Loucy (cell line): ENCODE measurements at regions not wholly inside any gene's neighbourhood (a gene's known extent, or its start where the extent isn't known, plus 50 kb on each side); places are given as distances from the start of the nearest gene placed in this dataset.

Experiments
- H2AFZ ChIP-seq: fragments of 200-600 bp; sonication (generic); 2 replicates; pipeline ENCODE4 v1.6.0; 2016; ENCODE audit warnings: antibody characterized with exemption, mild to moderate bottlenecking, low read length, moderate library complexity
- H3F3A ChIP-seq: fragments of 200-600 bp; 2 replicates; pipeline ENCODE4 v1.6.0; 2016; ENCODE audit warnings: antibody characterized with exemption, low read depth, mild to moderate bottlenecking
- H3K27me3 ChIP-seq: fragments of 200-600 bp; sonication (generic); 2 replicates; pipeline ENCODE4 v1.6.1; 2014; ENCODE audit warnings: low read length, mild to moderate bottlenecking; ENCODE audit not compliant: insufficient read depth, poor library complexity, severe bottlenecking
- H3K36me3 ChIP-seq: fragments of 200-600 bp; sonication (generic); 2 replicates; pipeline ENCODE4 v1.6.1; 2016; ENCODE audit warnings: low read length; ENCODE audit not compliant: insufficient read depth
- H3K4me1 ChIP-seq: fragments of 200-600 bp; sonication (generic); 2 replicates; pipeline ENCODE4 v1.5.1; 2014; ENCODE audit warnings: low read length, mild to moderate bottlenecking; ENCODE audit not compliant: insufficient read depth, poor library complexity, severe bottlenecking
- H3K4me2 ChIP-seq: fragments of 200-600 bp; sonication (generic); 2 replicates; pipeline ENCODE4 v1.6.0; 2014; ENCODE audit warnings: antibody characterized with exemption, low read length, low read depth, mild to moderate bottlenecking; ENCODE audit not compliant: poor library complexity, severe bottlenecking
- H3K4me3 ChIP-seq: fragments of 200-600 bp; sonication (generic); 2 replicates; pipeline ENCODE4 v1.5.1; 2014; ENCODE audit warnings: low read length, mild to moderate bottlenecking, mixed read lengths; ENCODE audit not compliant: poor library complexity, severe bottlenecking
- H3K79me2 ChIP-seq: fragments of 200-600 bp; sonication (generic); 2 replicates; pipeline ENCODE4 v1.6.1; 2014; ENCODE audit warnings: low read length; ENCODE audit not compliant: insufficient read depth
- H3K9ac ChIP-seq: fragments of 200-600 bp; sonication (generic); 2 replicates; pipeline ENCODE4 v1.6.0; 2014; ENCODE audit warnings: mild to moderate bottlenecking, low read depth, low read length, moderate library complexity; ENCODE audit not compliant: poor library complexity, severe bottlenecking
- H3K9me2 ChIP-seq: fragments of 200-600 bp; sonication (generic); replicated peaks from 2 replicates; pipeline ENCODE4 v1.6.1; 2016; ENCODE audit warnings: low read depth, low read length, mixed read lengths
- H3K9me3 ChIP-seq: fragments of 200-600 bp; sonication (generic); 2 replicates; pipeline ENCODE4 v1.6.1; 2014; ENCODE audit warnings: mild to moderate bottlenecking, antibody characterized with exemption, low read length, low read depth; ENCODE audit not compliant: insufficient read depth
- H4K20me1 ChIP-seq: fragments of 200-600 bp; sonication (generic); 2 replicates; pipeline ENCODE4 v1.6.0; 2014; ENCODE audit warnings: antibody characterized with exemption, low read length, mild to moderate bottlenecking; ENCODE audit not compliant: insufficient read depth, poor library complexity, severe bottlenecking
- EZH2phosphoT487 ChIP-seq: fragments of 200-600 bp; IDR thresholded peaks from 2 replicates; pipeline ENCODE4 v1.6.1; 2018; ENCODE audit warnings: antibody characterized with exemption, mild to moderate bottlenecking, moderate library complexity, borderline replicate concordance
- TF ChIP-seq, protein P1 (sequence below): fragments of 200-600 bp; sonication (generic); conservative IDR thresholded peaks from 2 replicates; pipeline ENCODE4 v1.5.1; 2014; ENCODE audit warnings: mild to moderate bottlenecking, antibody characterized with exemption, low read length

GRCh38 chr6:156319707-156320106 lies 457.5 kb upstream of the ARID1B start:
- Histone ChIP-seq H3K79me2 (no peaks in the 10 kb centered on the region), H2AFZ (no peak overlapping the region), H3F3A (no peaks in the 10 kb centered on the region), H3K4me1 (no peaks in the 10 kb centered on the region), H4K20me1 (no peaks in the 10 kb centered on the region), H3K9me2 (no peaks in the 10 kb centered on the region), H3K27me3 (no peaks in the 10 kb centered on the region), H3K36me3 (no peaks in the 10 kb centered on the region), H3K9me3 (peaks cover 6% of the 10 kb centered on the region; the same call in 1 of the 2 replicates), H3K4me3 (no peak overlapping the region), H3K9ac (no peak overlapping the region), H3K4me2 (no peak overlapping the region)
- TF ChIP-seq EZH2phosphoT487, result no peak
- TF ChIP-seq, protein P1, sequence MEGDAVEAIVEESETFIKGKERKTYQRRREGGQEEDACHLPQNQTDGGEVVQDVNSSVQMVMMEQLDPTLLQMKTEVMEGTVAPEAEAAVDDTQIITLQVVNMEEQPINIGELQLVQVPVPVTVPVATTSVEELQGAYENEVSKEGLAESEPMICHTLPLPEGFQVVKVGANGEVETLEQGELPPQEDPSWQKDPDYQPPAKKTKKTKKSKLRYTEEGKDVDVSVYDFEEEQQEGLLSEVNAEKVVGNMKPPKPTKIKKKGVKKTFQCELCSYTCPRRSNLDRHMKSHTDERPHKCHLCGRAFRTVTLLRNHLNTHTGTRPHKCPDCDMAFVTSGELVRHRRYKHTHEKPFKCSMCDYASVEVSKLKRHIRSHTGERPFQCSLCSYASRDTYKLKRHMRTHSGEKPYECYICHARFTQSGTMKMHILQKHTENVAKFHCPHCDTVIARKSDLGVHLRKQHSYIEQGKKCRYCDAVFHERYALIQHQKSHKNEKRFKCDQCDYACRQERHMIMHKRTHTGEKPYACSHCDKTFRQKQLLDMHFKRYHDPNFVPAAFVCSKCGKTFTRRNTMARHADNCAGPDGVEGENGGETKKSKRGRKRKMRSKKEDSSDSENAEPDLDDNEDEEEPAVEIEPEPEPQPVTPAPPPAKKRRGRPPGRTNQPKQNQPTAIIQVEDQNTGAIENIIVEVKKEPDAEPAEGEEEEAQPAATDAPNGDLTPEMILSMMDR, result no peak

GRCh38 chr6:156316583-156317125 lies 460.5 kb upstream of the ARID1B start:
- Histone ChIP-seq H3K36me3 (no peaks in the 10 kb centered on the region), H3K27me3 (no peaks in the 10 kb centered on the region), H3K9ac (no peak overlapping the region), H2AFZ (no peak overlapping the region), H3K4me2 (no peak overlapping the region), H3K79me2 (no peaks in the 10 kb centered on the region), H3K4me1 (no peaks in the 10 kb centered on the region), H3K4me3 (no peak overlapping the region), H4K20me1 (no peaks in the 10 kb centered on the region), H3K9me3 (no peaks in the 10 kb centered on the region), H3F3A (no peaks in the 10 kb centered on the region), H3K9me2 (no peaks in the 10 kb centered on the region)
- TF ChIP-seq, protein P1, result no peak

DNA sequence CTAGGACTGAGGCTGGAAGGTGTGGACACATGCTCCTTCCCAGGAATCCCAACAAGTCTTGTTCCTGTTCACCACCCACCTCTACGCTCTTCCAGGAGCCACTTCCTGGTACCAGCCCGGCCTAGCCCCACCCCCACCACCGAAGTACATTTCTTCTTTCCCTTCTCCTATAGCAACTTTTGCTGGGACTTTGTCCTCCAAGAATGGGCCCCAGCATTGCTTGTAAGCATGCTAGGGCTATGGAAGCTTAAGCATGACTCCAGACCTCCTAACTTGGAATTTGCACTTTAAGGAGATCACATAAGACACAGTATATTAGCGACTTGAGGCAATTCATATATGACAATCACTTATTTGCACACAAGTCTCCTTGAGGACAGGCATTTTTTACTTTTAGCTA lies 462.0 kb upstream of the ARID1B start:
- H3K79me2 ChIP-seq, result no peaks in the 10 kb centered on the region
- H3K9me2 ChIP-seq, result no peaks in the 10 kb centered on the region
- TF ChIP-seq, protein P1, result no peak
- TF ChIP-seq EZH2phosphoT487, result no peak
- no peaks in the 10 kb centered on the region for H3F3A ChIP-seq
- no peak overlapping the region for H3K4me3 ChIP-seq
- H3K4me2 ChIP-seq, result no peak overlapping the region
- no peak overlapping the region for H3K9ac ChIP-seq
- no peaks in the 10 kb centered on the region for H4K20me1 ChIP-seq
- H3K36me3 ChIP-seq, result no peaks in the 10 kb centered on the region
- H2AFZ ChIP-seq, result no peak overlapping the region
- H3K27me3 ChIP-seq, result no peaks in the 10 kb centered on the region
- H3K4me1 ChIP-seq, result no peaks in the 10 kb centered on the region
- H3K9me3 ChIP-seq, result no peaks in the 10 kb centered on the region
